GM23248 (cell line): ENCODE measurements at regions not wholly inside any gene's neighbourhood (a gene's known extent, or its start where the extent isn't known, plus 50 kb on each side); places are given as distances from the start of the nearest gene placed in this dataset.
A peak's percentile ranks its signal among the peaks of the same experiment; 100 is the strongest.

Experiments used
- DNase-seq: peaks from one replicate; pipeline ENCODE4 v3.0.0-alpha.2; 2015
- H2AFZ ChIP-seq: fragments of 200-600 bp; sonication (generic); 2 replicates; pipeline ENCODE4 v1.6.1; 2016; ENCODE audit warnings: antibody characterized with exemption
- H3F3A ChIP-seq: fragments of 200-600 bp; sonication (generic); 2 replicates; pipeline ENCODE4 v1.6.1; 2016; ENCODE audit warnings: mild to moderate bottlenecking, antibody characterized with exemption, mixed run types; ENCODE audit not compliant: insufficient read depth
- H3K27ac ChIP-seq: fragments of 200-600 bp; sonication (generic); 2 replicates; pipeline ENCODE4 v1.5.1; 2016; ENCODE audit warnings: mild to moderate bottlenecking
- H3K27me3 ChIP-seq: fragments of 200-600 bp; sonication (generic); replicated peaks from 2 replicates; pipeline ENCODE4 v1.6.1; 2016; ENCODE audit warnings: mild to moderate bottlenecking; ENCODE audit not compliant: insufficient read depth
- H3K36me3 ChIP-seq: fragments of 200-600 bp; sonication (generic); 2 replicates; pipeline ENCODE4 v1.6.1; 2016; ENCODE audit warnings: low read depth, mild to moderate bottlenecking
- H3K4me1 ChIP-seq: fragments of 200-600 bp; sonication (generic); 2 replicates; pipeline ENCODE4 v1.6.1; 2016; ENCODE audit warnings: mild to moderate bottlenecking; ENCODE audit not compliant: insufficient read depth
- H3K4me2 ChIP-seq: fragments of 200-600 bp; sonication (generic); one replicate; pipeline ENCODE4 v1.6.1; 2016; ENCODE audit warnings: mild to moderate bottlenecking; ENCODE audit not compliant: unreplicated experiment
- H3K4me3 ChIP-seq: fragments of 200-600 bp; sonication (generic); 2 replicates; pipeline ENCODE4 v1.5.1; 2016; ENCODE audit warnings: mild to moderate bottlenecking
- H3K79me2 ChIP-seq: fragments of 200-600 bp; sonication (generic); 2 replicates; pipeline ENCODE4 v1.6.1; 2016; ENCODE audit warnings: mild to moderate bottlenecking; ENCODE audit not compliant: insufficient read depth
- H3K9ac ChIP-seq: fragments of 200-600 bp; sonication (generic); 2 replicates; pipeline ENCODE4 v1.6.1; 2016; ENCODE audit warnings: mild to moderate bottlenecking
- H3K9me2 ChIP-seq: fragments of 200-600 bp; sonication (generic); 2 replicates; pipeline ENCODE4 v1.6.1; 2016; ENCODE audit warnings: mixed run types, mild to moderate bottlenecking, moderate library complexity; ENCODE audit not compliant: insufficient read depth
- H3K9me3 ChIP-seq: fragments of 200-600 bp; sonication (generic); one replicate; pipeline ENCODE4 v1.6.1; 2017; ENCODE audit warnings: low read depth
- H4K20me1 ChIP-seq: fragments of 200-600 bp; sonication (generic); 2 replicates; pipeline ENCODE4 v1.6.0; 2016; ENCODE audit not compliant: insufficient read depth
- EZH2 ChIP-seq: fragments of 200-600 bp; sonication (generic); IDR thresholded peaks from 2 replicates; pipeline ENCODE4 v1.6.1; 2018; ENCODE audit warnings: antibody characterized with exemption, mild to moderate bottlenecking; ENCODE audit not compliant: insufficient read depth, poor library complexity, severe bottlenecking
- EZH2phosphoT487 ChIP-seq: fragments of 200-600 bp; sonication (generic); IDR thresholded peaks from 2 replicates; pipeline ENCODE4 v1.6.1; 2018; ENCODE audit warnings: antibody characterized with exemption, moderate library complexity, mild to moderate bottlenecking, low read depth; ENCODE audit not compliant: insufficient read depth
- WGBS, 2 experiments: methylation state at CpG; one replicate each; pipeline ENCODE4 v1.1.6; 2015 to 2017; ENCODE audit warnings: low lambda C conversion rate in 2 of 2, low coverage in 1 of 2; ENCODE audit errors: missing lambda C conversion rate in 2 of 2; 5-methylcytosine and 5-hydroxymethylcytosine counted together
- in situ Hi-C: fragments of 300-500 bp; cut with MboI; formaldehyde crosslinking; loops from 2 replicates; pipeline ENCODE4 v1.15.0; 2020

- peak; percentile 12 for DNase-seq
- H3K9ac ChIP-seq, result no peak overlapping the region
- no peaks in the 10 kb centered on the region; the same call in 1 of the 2 replicates for H3K4me1 ChIP-seq
- no peaks in the 10 kb centered on the region for H3F3A ChIP-seq
- H3K9me3 ChIP-seq, result no peaks in the 10 kb centered on the region
- H3K4me3 ChIP-seq, result no peak overlapping the region
- no peak for TF ChIP-seq EZH2
- no peak for TF ChIP-seq EZH2phosphoT487
- H3K79me2 ChIP-seq, result no peaks in the 10 kb centered on the region
- 34 to 47% methylated on average over 2 of the region's 2 CpGs for WGBS, 2 experiments
- H2AFZ ChIP-seq, result no peak overlapping the region
- H4K20me1 ChIP-seq, result no peaks in the 10 kb centered on the region
- in situ Hi-C loops, result no loop called here
- no peaks in the 10 kb centered on the region for H3K27me3 ChIP-seq
- H3K4me2 ChIP-seq, result no peak overlapping the region
- H3K27ac ChIP-seq, result no peak overlapping the region
- H3K9me2 ChIP-seq, result no peaks in the 10 kb centered on the region
- H3K36me3 ChIP-seq, result no peaks in the 10 kb centered on the region
Measured at GRCh38 chr11:112352907-112353306, 92.2 kb upstream of the PLET1 start.

- no peaks in the 10 kb centered on the region for H3K36me3 ChIP-seq
- no peak for DNase-seq
- WGBS, 2 experiments, result 82 to 84% methylated on average over 3 of the region's 3 CpGs
- no peaks in the 10 kb centered on the region for H3K9me2 ChIP-seq
- H3K9ac ChIP-seq, result no peak overlapping the region
- no peaks in the 10 kb centered on the region; the same call in 1 of the 2 replicates for H3K4me1 ChIP-seq
- TF ChIP-seq EZH2 (no peak), EZH2phosphoT487 (no peak)
- H3K27ac ChIP-seq, result no peak overlapping the region
- no peaks in the 10 kb centered on the region for H3K9me3 ChIP-seq
- in situ Hi-C loops, result no loop called here
- no peak overlapping the region for H3K4me3 ChIP-seq
- no peaks in the 10 kb centered on the region for H4K20me1 ChIP-seq
- H3K4me2 ChIP-seq, result no peak overlapping the region
- no peak overlapping the region for H2AFZ ChIP-seq
- no peaks in the 10 kb centered on the region for H3K27me3 ChIP-seq
- H3K79me2 ChIP-seq, result no peaks in the 10 kb centered on the region
- no peaks in the 10 kb centered on the region for H3F3A ChIP-seq
Measured at GRCh38 chr11:112354364-112354763, 93.7 kb upstream of the PLET1 start.

- H3K4me3 ChIP-seq, result no peak overlapping the region
- no peaks in the 10 kb centered on the region; the same call in 1 of the 2 replicates for H3K4me1 ChIP-seq
- TF ChIP-seq EZH2phosphoT487, result no peak
- no peak for TF ChIP-seq EZH2
- WGBS, 2 experiments, result 58 to 62% methylated on average over 4 of the region's 4 CpGs
- no peak overlapping the region for H3K9ac ChIP-seq
- no peak overlapping the region for H3K27ac ChIP-seq
- H3K79me2 ChIP-seq, result no peaks in the 10 kb centered on the region
- H3K9me2 ChIP-seq, result no peaks in the 10 kb centered on the region
- H3K27me3 ChIP-seq, result no peaks in the 10 kb centered on the region
- no peaks in the 10 kb centered on the region for H4K20me1 ChIP-seq
- H3F3A ChIP-seq, result no peaks in the 10 kb centered on the region
- no peaks in the 10 kb centered on the region for H3K36me3 ChIP-seq
- no peaks in the 10 kb centered on the region for H3K9me3 ChIP-seq
- no peak overlapping the region for H3K4me2 ChIP-seq
- no peak overlapping the region for H2AFZ ChIP-seq
- DNase-seq, result peak; percentile 38
- in situ Hi-C loops, result no loop called here
Measured at GRCh38 chr11:112355726-112356125, 95.1 kb upstream of the PLET1 start.

GRCh38 chr11:112357488-112357887, 96.8 kb upstream of the PLET1 start:
- Histone ChIP-seq H3K36me3 (no peaks in the 10 kb centered on the region), H3K4me2 (no peak overlapping the region), H3K9me2 (no peaks in the 10 kb centered on the region), H3F3A (no peaks in the 10 kb centered on the region), H3K79me2 (no peaks in the 10 kb centered on the region), H3K4me3 (no peak overlapping the region), H2AFZ (no peak overlapping the region), H3K27me3 (no peaks in the 10 kb centered on the region), H4K20me1 (no peaks in the 10 kb centered on the region), H3K9me3 (no peaks in the 10 kb centered on the region), H3K4me1 (no peaks in the 10 kb centered on the region; the same call in 1 of the 2 replicates), H3K27ac (no peak overlapping the region), H3K9ac (no peak overlapping the region)
- in situ Hi-C loops, result no loop called here
- no peak for TF ChIP-seq EZH2phosphoT487
- no peak for TF ChIP-seq EZH2
- no peak for DNase-seq
- WGBS, 2 experiments, result 64 to 75% methylated on average over 2 of the region's 2 CpGs

- TF ChIP-seq EZH2, result no peak
- no peak for TF ChIP-seq EZH2phosphoT487
- Histone ChIP-seq H3K27me3 (no peaks in the 10 kb centered on the region), H3K36me3 (no peaks in the 10 kb centered on the region), H4K20me1 (no peaks in the 10 kb centered on the region), H3K27ac (no peak overlapping the region), H3K9me3 (no peaks in the 10 kb centered on the region), H3K9me2 (no peaks in the 10 kb centered on the region), H3F3A (peaks cover 11% of the 10 kb centered on the region; the same call in 1 of the 2 replicates), H3K4me3 (no peak overlapping the region), H2AFZ (no peak overlapping the region), H3K9ac (no peak overlapping the region), H3K4me1 (peaks cover 22% of the 10 kb centered on the region), H3K4me2 (no peak overlapping the region), H3K79me2 (no peaks in the 10 kb centered on the region)
- 89 to 93% methylated on average over 3 of the region's 3 CpGs for WGBS, 2 experiments
- in situ Hi-C loops, result no loop called here
- DNase-seq, result no peak
Measured at GRCh38 chr11:112361396-112361795, 100.7 kb upstream of the PLET1 start.
